Type B pancreatic cell (in vitro differentiated cells): ENCODE measurements at regions not wholly inside any gene's neighbourhood (a gene's known extent, or its start where the extent isn't known, plus 50 kb on each side); places are given as distances from the start of the nearest gene placed in this dataset.

Experiments used
- DNase-seq: peaks from one replicate; pipeline ENCODE4 v3.0.0; 2021; ENCODE audit warnings: mixed read lengths; ENCODE audit not compliant: unreplicated experiment; ENCODE audit errors: extremely low spot score
- H3K27ac Mint-ChIP-seq: 2 replicates; pipeline ENCODE4 v1.8.0; 2021; ENCODE audit warnings: mild to moderate bottlenecking, mixed read lengths
- H3K27me3 Mint-ChIP-seq: 2 replicates; pipeline ENCODE4 v1.8.0; 2021; ENCODE audit warnings: mixed read lengths
- H3K36me3 Mint-ChIP-seq: 2 replicates; pipeline ENCODE4 v1.8.0; 2021; ENCODE audit warnings: mixed read lengths
- H3K4me1 Mint-ChIP-seq: one replicate; pipeline ENCODE4 v1.8.0; 2021; ENCODE audit warnings: mixed read lengths; ENCODE audit not compliant: unreplicated experiment
- H3K4me3 Mint-ChIP-seq: 2 replicates; pipeline ENCODE4 v1.8.0; 2021; ENCODE audit warnings: mild to moderate bottlenecking, mixed read lengths
- H3K9me3 Mint-ChIP-seq: 2 replicates; pipeline ENCODE4 v1.8.0; 2021; ENCODE audit warnings: mixed read lengths
- CTCF ChIP-seq: fragments of 200-600 bp; sonication (generic); conservative IDR thresholded peaks from 2 replicates; pipeline ENCODE4 v1.5.0; 2021; ENCODE audit warnings: antibody characterized with exemption, mild to moderate bottlenecking

GRCh38 chr4:154126276-154126675 lies 337.4 kb upstream of the SFRP2 start:
- H3K27me3 Mint-ChIP-seq = no peaks in the 10 kb centered on the region
- H3K4me1 Mint-ChIP-seq = peaks cover 4% of the 10 kb centered on the region
- no peaks in the 10 kb centered on the region for H3K36me3 Mint-ChIP-seq
- H3K9me3 Mint-ChIP-seq = peaks cover 8% of the 10 kb centered on the region
- no peak overlapping the region for H3K4me3 Mint-ChIP-seq
- TF ChIP-seq CTCF = no peak
- H3K27ac Mint-ChIP-seq = no peak overlapping the region
- DNase-seq = no peak

GRCh38 chr4:154125340-154125739 lies 336.5 kb upstream of the SFRP2 start:
- H3K36me3 Mint-ChIP-seq = no peaks in the 10 kb centered on the region
- peaks cover 8% of the 10 kb centered on the region for H3K9me3 Mint-ChIP-seq
- no peak for TF ChIP-seq CTCF
- DNase-seq = no peak
- H3K27me3 Mint-ChIP-seq = no peaks in the 10 kb centered on the region
- no peak overlapping the region for H3K27ac Mint-ChIP-seq
- no peak overlapping the region for H3K4me3 Mint-ChIP-seq
- peaks cover 4% of the 10 kb centered on the region for H3K4me1 Mint-ChIP-seq

- peaks cover 8% of the 10 kb centered on the region for H3K9me3 Mint-ChIP-seq
- H3K27me3 Mint-ChIP-seq = no peaks in the 10 kb centered on the region
- no peak for DNase-seq
- TF ChIP-seq CTCF = no peak
- H3K27ac Mint-ChIP-seq = no peak overlapping the region
- H3K4me1 Mint-ChIP-seq = peaks cover 4% of the 10 kb centered on the region
- H3K36me3 Mint-ChIP-seq = no peaks in the 10 kb centered on the region
- H3K4me3 Mint-ChIP-seq = no peak overlapping the region
Observed at GRCh38 chr4:154124539-154125255, 335.8 kb upstream of the SFRP2 start.

- Mint-ChIP-seq H3K4me1 (no peaks in the 10 kb centered on the region), H3K4me3 (no peak overlapping the region), H3K27me3 (no peaks in the 10 kb centered on the region)
Observed at GRCh38 chr4:154123897-154124296, 335.0 kb upstream of the SFRP2 start.

GRCh38 chr4:154120690-154121345 lies 331.9 kb upstream of the SFRP2 start:
- no peak for DNase-seq
- H3K4me3 Mint-ChIP-seq = no peak overlapping the region
- no peak for TF ChIP-seq CTCF
- no peak overlapping the region for H3K27ac Mint-ChIP-seq
- H3K27me3 Mint-ChIP-seq = no peaks in the 10 kb centered on the region
- no peaks in the 10 kb centered on the region for H3K36me3 Mint-ChIP-seq
- H3K9me3 Mint-ChIP-seq = no peaks in the 10 kb centered on the region
- no peaks in the 10 kb centered on the region for H3K4me1 Mint-ChIP-seq

More at GRCh38 chr4:154123897-154124296, 335.0 kb upstream of the SFRP2 start:
- no peak overlapping the region for H3K27ac Mint-ChIP-seq
- peaks cover 8% of the 10 kb centered on the region for H3K9me3 Mint-ChIP-seq
- TF ChIP-seq CTCF = no peak
- DNase-seq = no peak
- no peaks in the 10 kb centered on the region for H3K36me3 Mint-ChIP-seq
